Sigmoid colon (tissue), 4 donors: ENCODE measurements at regions not wholly inside any gene's neighbourhood (a gene's known extent, or its start where the extent isn't known, plus 50 kb on each side); places are given as distances from the start of the nearest gene placed in this dataset.

Experiments used
- CTCF ChIP-seq, 4 experiments: fragments of 450-650 bp in 3 of 4; fragments of 200-600 bp in 1 of 4; IDR thresholded peaks; one replicate each; pipeline ENCODE4 v1.5.1; 2016 to 2019; ENCODE audit warnings: antibody characterized with exemption in 4 of 4, mild to moderate bottlenecking in 3 of 4, moderate library complexity in 2 of 4
- EP300 ChIP-seq, 4 donors: sonication (generic); formaldehyde crosslinking; IDR thresholded peaks; one replicate each; pipeline ENCODE4 v1.6.1; 2017; ENCODE audit warnings: antibody characterized with exemption in 4 of 4
- POLR2AphosphoS5 ChIP-seq, 4 donors: sonication (generic); formaldehyde crosslinking; IDR thresholded peaks; one replicate each; pipeline ENCODE4 v1.6.1; 2017; ENCODE audit warnings: antibody characterized with exemption in 4 of 4

GRCh38 chr9:119483153-119483552 lies 113.9 kb upstream of the BRINP1 start:
- no peak for TF ChIP-seq EP300 (IDR thresholded peaks at IDR 0.05)
- no peak for TF ChIP-seq CTCF (IDR thresholded peaks at IDR 0.05)
- no peak for TF ChIP-seq POLR2AphosphoS5 (IDR thresholded peaks at IDR 0.05)
